ENCODE measurements at regions not wholly inside any gene's neighbourhood (a gene's known extent, or its start where the extent isn't known, plus 50 kb on each side); places are given as distances from the start of the nearest gene placed in this dataset.
A peak's percentile ranks its signal among the peaks of the same experiment; 100 is the strongest.

DNA sequence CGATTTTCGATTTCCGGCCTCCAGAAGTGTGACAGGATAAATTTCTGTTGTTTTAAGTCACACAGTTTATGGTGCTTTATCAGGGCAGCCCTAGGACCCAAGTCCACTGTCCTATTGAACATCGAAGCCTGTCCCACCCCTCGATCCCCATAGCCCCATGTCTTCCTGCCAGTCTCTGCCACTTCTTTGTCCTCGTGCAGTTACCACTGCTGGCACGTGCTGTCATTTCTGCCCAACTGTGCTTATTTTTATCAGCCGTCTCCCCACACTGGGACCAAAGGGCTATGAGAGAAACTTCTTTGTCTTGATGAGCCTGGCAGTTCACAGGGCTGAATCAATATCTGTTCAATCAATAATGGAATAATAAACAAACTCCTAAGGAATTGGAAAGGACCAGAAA, 146.7 kb downstream of the PSMG1 start:
- H3K9me3 ChIP-seq, result no peaks in the 10 kb centered on the region
- intact Hi-C loops (cut with DNase I), result no loop called here
- 79% methylated on average over 8 of the region's 8 CpGs for WGBS

GRCh38 chr21:39034590-39035536, 148.4 kb downstream of the PSMG1 start:
- TF ChIP-seq, protein P1, sequence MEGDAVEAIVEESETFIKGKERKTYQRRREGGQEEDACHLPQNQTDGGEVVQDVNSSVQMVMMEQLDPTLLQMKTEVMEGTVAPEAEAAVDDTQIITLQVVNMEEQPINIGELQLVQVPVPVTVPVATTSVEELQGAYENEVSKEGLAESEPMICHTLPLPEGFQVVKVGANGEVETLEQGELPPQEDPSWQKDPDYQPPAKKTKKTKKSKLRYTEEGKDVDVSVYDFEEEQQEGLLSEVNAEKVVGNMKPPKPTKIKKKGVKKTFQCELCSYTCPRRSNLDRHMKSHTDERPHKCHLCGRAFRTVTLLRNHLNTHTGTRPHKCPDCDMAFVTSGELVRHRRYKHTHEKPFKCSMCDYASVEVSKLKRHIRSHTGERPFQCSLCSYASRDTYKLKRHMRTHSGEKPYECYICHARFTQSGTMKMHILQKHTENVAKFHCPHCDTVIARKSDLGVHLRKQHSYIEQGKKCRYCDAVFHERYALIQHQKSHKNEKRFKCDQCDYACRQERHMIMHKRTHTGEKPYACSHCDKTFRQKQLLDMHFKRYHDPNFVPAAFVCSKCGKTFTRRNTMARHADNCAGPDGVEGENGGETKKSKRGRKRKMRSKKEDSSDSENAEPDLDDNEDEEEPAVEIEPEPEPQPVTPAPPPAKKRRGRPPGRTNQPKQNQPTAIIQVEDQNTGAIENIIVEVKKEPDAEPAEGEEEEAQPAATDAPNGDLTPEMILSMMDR (IDR thresholded peaks at IDR 0.05), result no peak
- TF ChIP-seq POLR2AphosphoS5 (IDR thresholded peaks at IDR 0.05), result no peak
- TF ChIP-seq POLR2A (IDR thresholded peaks at IDR 0.05), result no peak
- no peak for DNase-seq (ENCODE audit: low spot score)
- 71% methylated on average over 12 of the region's 12 CpGs for WGBS
- Histone ChIP-seq H3K36me3 (no peaks in the 10 kb centered on the region), H3K27me3 (replicated peaks; ENCODE audit: insufficient read depth) (no peaks in the 10 kb centered on the region), H3K27ac (peak overlapping the region in 1 of 2 donors; percentile 49), H3K4me1 (replicated peaks) (no peaks in the 10 kb centered on the region), H3K4me3 (no peak overlapping the region), H3K9me3 (no peaks in the 10 kb centered on the region)
- intact Hi-C loops (cut with DNase I), result no loop called here

More for the DNA sequence above, 146.7 kb downstream of the PSMG1 start:
- no peak for DNase-seq (ENCODE audit: low spot score)
- no peak for TF ChIP-seq POLR2AphosphoS5 (IDR thresholded peaks at IDR 0.05)
- TF ChIP-seq, protein P1 (IDR thresholded peaks at IDR 0.05), result no peak
- TF ChIP-seq POLR2A (IDR thresholded peaks at IDR 0.05), result no peak
- Histone ChIP-seq H3K4me3 (no peak overlapping the region), H3K27ac (no peak overlapping the region), H3K27me3 (replicated peaks; ENCODE audit: insufficient read depth) (no peaks in the 10 kb centered on the region), H3K4me1 (replicated peaks) (no peaks in the 10 kb centered on the region), H3K36me3 (no peaks in the 10 kb centered on the region)

DNA sequence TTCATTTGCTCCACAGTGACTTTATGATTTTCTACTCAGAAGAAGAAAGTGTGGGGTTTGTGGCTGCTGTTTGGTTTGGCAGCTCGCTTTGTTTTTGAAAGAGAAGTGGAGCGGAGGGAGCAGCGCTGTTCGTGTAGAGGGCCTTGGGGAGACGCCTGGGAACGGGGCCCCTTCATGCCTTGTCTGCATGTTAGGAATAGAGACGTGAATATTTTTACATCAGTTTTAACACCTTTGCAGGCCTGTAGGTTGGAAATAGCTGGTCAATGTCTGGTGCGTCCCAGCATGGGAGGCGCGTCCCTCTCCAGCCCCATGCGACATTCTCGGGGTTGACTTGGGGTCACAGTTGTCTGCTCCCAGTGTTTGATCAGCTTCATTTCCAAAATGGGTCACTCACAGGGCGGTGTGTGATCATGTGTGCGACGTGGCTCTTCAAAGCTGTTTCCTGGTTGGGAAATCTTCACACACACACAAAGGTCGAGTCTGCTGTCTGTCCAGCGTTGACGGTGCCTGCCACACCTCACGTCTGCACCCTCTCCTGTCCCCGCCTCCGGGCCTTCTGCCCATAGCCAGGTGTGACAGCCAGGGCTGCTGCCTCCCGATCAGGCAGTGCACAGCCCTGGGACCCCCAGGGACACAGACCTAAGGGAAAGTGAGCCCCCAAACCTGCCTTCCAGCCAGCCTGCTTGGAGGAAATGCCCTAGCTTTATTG, 149.2 kb downstream of the PSMG1 start:
- Histone ChIP-seq H3K4me3 (no peak overlapping the region), H3K36me3 (no peaks in the 10 kb centered on the region), H3K27ac (peak overlapping the region; percentile 21 to 49), H3K9me3 (no peaks in the 10 kb centered on the region), H3K27me3 (replicated peaks; ENCODE audit: insufficient read depth) (no peaks in the 10 kb centered on the region), H3K4me1 (replicated peaks) (no peaks in the 10 kb centered on the region)
- WGBS, result 35% methylated on average over 22 of the region's 22 CpGs
- TF ChIP-seq POLR2AphosphoS5 (IDR thresholded peaks at IDR 0.05) (peak; percentile 60), POLR2A (IDR thresholded peaks at IDR 0.05) (peak; percentile 24)
- TF ChIP-seq, protein P1 (IDR thresholded peaks at IDR 0.05), result peak in 2 of 4 experiments; percentile 14 to 33
- intact Hi-C loops (cut with DNase I), result no loop called here
- DNase-seq (ENCODE audit: low spot score), result peak; percentile 75

DNA sequence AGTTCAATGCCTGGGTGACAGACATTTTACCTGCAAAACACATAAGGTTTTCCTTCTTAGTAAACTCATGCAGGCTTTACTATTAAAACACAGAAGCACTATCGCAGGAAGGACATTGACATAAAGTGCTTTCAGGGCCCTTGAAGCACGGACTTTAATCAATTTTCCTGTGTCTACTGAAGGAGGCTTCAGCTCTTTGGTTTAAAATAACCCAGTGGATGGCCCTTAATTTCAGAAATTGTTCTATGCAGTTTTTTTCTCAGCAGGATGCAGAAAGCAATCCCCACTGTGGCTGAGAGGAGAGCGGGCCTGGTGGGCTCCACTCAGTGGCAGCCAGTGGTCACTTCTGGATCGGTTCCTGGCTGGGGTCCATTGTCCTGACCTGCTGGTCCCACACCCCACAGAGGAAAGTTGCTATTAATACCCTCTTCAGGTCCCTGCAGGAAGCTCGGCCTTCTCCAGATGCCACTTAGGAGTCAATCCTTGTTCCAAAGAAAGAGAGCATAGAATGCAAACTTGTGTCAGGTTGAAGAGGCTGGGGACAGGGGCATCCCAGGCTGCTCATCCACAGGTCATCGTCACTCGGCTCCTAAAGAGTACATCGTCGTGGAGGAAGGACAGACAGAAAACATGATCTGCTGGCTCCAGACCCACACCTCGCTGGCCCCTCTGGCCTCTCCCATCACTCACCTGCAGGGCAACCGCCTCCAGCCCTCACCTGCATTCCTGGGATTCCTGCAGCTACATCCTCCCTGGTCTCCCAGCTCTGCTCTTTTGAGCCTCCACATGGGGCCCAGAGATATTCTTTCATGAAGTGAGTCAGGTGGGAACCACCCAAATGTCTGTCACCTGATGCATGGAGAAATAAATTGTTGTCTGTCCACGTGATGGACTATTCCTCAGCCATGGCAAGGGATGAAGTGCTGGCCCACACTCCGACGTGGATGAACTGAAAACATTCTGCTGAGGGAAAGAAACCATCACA, 153.1 kb downstream of the PSMG1 start:
- Histone ChIP-seq H3K27me3 (replicated peaks; ENCODE audit: insufficient read depth) (no peaks in the 10 kb centered on the region), H3K4me1 (replicated peaks) (no peaks in the 10 kb centered on the region), H3K27ac (no peak overlapping the region), H3K36me3 (no peaks in the 10 kb centered on the region), H3K9me3 (no peaks in the 10 kb centered on the region), H3K4me3 (no peak overlapping the region)
- DNase-seq (ENCODE audit: low spot score), result no peak
- 86% methylated on average over 14 of the region's 14 CpGs for WGBS
- TF ChIP-seq, protein P1 (IDR thresholded peaks at IDR 0.05), result no peak
- no peak for TF ChIP-seq POLR2A (IDR thresholded peaks at IDR 0.05)
- no peak for TF ChIP-seq POLR2AphosphoS5 (IDR thresholded peaks at IDR 0.05)
- intact Hi-C loops (cut with DNase I), result no loop called here

Measured in prostate gland (tissue), 2 donors.